ENCODE measurements at regions not wholly inside any gene's neighbourhood (a gene's known extent, or its start where the extent isn't known, plus 50 kb on each side); places are given as distances from the start of the nearest gene placed in this dataset.

- TF ChIP-seq POLR2A (IDR thresholded peaks at IDR 0.05; ENCODE audit: low read depth): no peak
- no peak for TF ChIP-seq CTCF (IDR thresholded peaks at IDR 0.05)
- no peak for TF ChIP-seq EP300 (IDR thresholded peaks at IDR 0.05)
- TF ChIP-seq POLR2AphosphoS5 (IDR thresholded peaks at IDR 0.05): no peak
These were observed 158.9 kb downstream of the AKR1D1 start for GRCh38 chr7:138235207-138235606.

All from esophagus muscularis mucosa (tissue), 4 donors.